NCI-H1417 (cell line): ENCODE measurements at regions not wholly inside any gene's neighbourhood (a gene's known extent, or its start where the extent isn't known, plus 50 kb on each side); places are given as distances from the start of the nearest gene placed in this dataset.

ENCODE experiments used
- DNase-seq, 3 experiments: peaks; one replicate each; lab custom pipeline; 2025; lab: John Stamatoyannopoulos, UW

DNA sequence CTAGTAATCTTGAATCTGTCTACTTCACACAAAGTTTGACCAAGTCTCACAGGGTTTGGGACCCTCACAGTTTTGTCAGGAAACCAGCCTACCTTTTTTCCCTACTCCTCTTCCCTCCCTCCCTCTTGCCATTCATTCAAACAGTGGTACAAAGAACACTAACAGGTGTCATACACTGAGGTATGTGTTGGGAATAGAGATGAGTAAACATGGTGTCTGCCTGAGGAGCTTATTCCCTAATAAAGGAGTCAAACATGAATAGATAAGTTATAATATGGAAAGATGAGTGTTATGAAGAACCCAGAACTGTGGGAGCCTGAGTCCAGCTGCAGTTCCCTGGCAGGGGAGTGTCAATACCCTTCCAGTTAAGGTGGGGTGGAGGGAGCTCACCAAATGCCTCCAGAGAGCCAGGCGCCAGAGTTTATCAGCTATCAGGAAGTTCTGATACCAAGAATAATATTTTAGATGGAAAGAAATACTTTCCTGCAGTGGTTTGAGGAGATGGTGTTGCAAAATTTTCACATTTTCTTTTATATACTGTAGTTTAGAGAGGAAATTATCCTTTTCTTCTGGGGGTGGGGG, 183.4 kb upstream of the NR3C1 start:
- DNase-seq, result no peak

DNA sequence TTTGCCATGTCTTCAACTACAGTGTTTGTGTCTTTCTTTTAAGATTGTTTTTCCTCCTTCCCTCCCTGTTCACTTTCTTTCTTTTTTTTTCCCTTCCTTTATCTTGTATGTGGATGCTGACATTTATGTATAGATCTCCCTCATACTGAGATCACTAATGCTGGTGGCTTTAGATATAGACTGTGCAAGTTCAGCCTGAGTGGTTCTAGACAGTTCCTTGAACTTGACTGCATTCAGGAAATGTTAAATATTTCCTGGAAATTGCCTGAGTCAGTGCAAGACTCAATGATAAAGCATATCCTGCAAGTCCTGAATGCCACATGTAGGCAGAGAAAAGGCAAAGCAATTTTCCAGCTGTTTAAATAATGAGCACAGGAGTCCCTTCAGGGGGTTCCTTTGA, 182.5 kb upstream of the NR3C1 start:
- peak in 1 of 3 experiments; percentile 34 for DNase-seq

DNA sequence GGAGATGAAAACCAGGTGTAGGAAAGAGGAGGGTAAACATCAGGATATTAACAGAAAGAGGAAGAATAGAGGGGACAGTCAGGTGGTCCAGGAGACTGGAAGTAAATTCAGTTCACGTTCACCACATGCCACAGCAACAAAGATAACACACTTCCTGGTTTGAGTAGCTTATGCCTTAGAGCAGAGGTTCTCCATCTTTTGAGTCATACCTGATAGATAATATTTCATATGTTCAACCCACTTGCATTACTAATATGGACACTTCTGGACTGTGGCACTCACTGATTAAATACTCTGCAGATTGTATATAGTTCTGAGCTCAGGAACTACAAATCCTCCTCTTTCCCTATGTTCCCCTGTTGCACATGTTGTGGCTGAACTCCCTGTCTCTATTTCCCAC, 179.9 kb upstream of the NR3C1 start:
- DNase-seq, result no peak

DNA sequence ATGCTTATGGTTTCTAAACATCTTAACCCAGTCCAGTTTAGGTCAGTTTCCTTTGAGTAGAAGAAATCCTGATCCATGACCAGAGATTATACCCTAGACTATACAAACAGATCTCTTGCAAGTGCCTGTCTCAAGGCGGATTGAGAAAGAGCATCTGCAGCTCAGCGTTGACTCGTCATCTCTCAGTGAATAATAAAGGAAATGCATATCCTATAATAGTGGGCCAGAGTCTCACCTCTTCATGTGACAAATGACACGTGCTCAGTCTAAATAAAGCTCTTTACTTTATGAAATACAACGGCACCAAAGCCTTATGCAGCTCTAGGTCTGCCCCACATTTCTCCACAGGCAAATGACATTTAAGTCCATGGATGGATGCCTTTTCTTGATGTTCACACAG, 179.4 kb upstream of the NR3C1 start:
- no peak for DNase-seq

GRCh38 chr5:143582176-143582575, 178.7 kb upstream of the NR3C1 start:
- DNase-seq, result peak in 2 of 3 experiments; percentile 8 to 12

DNA sequence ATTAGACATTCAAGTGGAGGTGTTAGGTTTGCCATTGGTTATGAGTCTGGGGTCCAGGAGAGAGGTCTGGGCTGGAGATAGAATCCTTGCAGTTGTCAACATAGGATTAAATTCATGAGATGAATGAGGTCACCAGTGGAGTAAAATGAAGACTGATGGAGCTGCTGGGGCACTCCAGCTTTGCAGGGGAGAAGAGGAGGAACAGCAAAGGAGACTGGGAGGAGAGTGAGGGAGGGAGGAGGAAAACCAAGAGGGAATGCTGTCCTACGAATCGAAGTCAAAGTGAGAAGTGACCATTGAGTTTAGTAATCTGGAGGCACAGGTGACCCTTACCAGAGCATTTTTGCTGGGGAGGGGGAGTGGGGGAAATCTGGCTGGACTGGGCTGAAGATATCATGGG, 178.2 kb upstream of the NR3C1 start:
- DNase-seq, result no peak

DNA sequence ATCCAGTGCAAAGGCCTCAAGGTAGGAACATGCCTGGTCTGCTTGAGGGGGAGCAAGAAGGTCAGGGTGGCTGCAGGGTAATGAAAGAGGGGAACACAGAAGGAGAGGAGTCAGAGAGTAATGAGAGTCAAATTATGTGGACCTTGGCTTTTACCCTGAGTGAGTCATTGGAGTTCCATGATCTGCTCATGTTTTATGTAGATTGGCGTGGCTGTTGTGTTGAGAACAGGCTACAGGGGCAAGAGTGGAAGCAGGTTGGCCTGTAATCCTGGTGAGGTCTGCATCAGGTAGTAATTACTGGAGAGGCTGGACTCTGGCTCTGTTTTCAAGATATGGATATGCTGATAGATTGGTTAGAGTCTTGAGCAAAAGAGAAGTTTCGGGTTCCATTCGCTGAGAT, 177.7 kb upstream of the NR3C1 start:
- DNase-seq, result no peak

DNA sequence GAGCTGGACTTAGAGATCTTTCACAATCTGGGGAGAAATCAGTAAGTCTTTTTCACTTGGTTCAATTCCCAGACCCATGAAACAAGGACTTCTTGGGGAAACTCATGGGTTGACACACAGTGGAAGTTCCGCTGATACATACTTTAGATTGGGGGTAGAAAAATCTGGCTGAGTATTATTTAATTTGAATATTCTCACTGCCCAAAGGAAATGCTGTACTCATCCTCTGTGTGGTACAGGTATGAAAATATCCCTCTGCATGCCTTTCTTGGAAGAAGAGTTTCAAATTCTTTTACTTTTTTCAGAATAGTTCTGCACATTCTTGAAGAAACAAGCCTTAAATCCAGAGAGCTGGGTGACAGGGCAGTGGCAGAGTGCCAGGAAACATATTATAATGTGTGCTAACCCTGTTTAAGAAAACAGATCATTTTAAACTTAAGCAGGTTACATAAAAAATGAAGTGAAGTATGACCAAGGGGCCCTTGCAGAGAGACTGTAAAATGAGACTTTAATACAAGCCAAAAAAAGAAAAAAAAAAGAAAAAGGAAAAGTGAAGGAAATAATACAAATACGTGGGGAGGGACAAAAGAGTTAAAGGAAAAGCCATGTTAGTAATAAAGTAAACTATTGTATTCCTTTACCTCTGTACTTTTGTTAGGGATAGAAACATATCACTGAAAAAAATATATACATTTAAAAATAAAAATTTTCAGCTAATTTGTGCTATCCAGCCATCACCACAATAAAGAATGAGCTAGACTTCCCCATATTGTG, 173.4 kb upstream of the NR3C1 start:
- DNase-seq, result no peak

GRCh38 chr5:143575286-143575685, 171.8 kb upstream of the NR3C1 start:
- DNase-seq, result no peak

GRCh38 chr5:143574236-143574635, 170.8 kb upstream of the NR3C1 start:
- DNase-seq, result no peak

GRCh38 chr5:143573568-143574170, 170.2 kb upstream of the NR3C1 start:
- no peak for DNase-seq

DNA sequence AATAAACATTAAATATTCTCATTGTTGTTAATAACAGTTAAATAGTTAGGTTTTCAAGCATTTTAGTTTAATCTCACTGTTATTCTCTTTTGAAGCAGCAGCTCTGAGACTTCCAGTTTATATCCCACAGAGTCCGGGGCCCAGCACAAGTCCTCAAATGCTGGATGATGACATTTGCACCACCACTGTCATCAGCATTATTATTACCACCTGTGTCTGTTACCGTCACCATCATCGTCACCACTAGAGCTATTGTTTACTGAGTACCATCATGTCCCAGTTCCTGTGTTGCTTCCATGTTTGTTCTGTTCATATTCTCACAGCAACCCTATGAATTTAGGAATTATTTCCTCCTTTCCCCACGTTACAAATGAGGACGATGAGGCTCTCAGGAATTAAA, 169.2 kb upstream of the NR3C1 start:
- DNase-seq, result no peak

- DNase-seq, result no peak
Observed at GRCh38 chr5:143571642-143572624, 168.4 kb upstream of the NR3C1 start.

DNA sequence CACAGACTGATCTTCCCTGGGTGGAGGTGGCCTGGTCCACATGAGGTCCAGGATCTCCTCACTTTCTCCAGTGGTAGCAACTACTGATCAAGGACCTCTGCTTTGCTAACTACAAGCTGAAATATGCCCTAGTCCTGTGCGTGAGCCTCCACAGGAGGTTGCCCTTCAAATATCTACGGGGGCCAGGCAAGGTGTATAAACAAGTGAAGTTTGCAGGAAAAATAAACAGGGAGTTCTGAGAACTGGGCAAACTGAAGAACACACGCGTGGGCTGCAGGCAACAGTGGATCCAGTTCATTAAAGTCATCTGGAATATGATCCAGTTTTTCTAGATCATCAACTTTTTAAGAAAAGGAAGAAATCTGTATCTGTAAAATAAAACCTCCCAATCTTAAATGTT, 167.5 kb upstream of the NR3C1 start:
- no peak for DNase-seq

GRCh38 chr5:143569722-143570567, 166.5 kb upstream of the NR3C1 start:
- no peak for DNase-seq

- no peak for DNase-seq
Observed at GRCh38 chr5:143569213-143569701, 165.8 kb upstream of the NR3C1 start.

DNA sequence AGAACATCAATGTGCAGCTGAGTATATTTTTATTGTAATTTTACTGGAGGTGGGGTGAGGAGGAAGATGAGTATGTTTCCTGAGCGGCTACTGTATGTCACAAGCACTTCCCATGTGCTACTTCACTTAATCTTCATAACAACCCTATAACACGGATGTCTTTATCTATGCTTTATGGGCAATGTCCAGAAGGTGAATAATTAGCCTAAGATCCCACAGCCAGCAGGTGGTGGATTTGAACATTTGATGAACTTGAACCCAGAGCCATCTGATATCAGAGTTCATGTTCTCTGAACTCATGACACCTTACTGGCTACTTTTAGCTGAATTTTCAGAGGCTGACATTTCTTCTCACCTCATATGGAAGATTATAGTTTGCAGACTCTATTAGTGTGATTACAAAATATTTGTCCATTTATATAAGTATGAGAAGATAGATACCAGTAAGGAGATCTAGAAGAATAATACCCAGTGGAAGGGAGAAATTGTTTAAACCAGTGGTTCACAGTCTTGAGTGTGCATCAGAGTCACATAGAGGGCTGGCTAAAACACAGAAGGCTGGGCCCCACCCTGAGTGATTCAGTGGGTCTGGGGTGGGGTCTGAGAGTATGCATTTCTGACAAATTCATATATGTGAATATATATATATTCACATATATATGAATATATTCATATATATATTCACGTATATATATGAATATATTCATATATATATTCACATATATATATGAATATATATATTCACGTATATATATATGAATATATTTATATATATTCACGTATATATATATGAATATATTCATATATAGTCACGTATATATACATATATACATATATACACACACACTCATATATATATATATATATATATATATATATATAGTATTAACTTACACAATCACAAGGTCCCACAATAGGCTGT, 164.4 kb upstream of the NR3C1 start:
- no peak for DNase-seq

DNA sequence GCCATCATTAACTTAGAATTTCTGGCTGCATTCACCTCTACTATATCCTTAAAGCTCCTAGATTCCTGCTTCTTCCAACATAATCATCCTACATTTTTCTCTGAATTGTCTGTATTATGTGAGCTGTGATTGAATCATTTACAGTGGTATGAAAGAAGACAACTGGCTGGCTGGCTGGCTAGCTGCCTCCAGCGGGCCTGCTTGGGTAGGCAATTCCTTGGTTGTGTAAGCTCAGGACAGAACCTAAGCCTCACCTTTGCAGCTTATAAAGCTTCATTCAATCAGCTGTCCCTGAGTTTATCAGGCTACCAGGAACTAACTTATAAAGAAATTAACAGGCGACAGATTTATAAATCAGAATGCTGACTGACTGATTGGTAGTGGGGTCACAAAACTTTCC, 162.7 kb upstream of the NR3C1 start:
- no peak for DNase-seq

DNA sequence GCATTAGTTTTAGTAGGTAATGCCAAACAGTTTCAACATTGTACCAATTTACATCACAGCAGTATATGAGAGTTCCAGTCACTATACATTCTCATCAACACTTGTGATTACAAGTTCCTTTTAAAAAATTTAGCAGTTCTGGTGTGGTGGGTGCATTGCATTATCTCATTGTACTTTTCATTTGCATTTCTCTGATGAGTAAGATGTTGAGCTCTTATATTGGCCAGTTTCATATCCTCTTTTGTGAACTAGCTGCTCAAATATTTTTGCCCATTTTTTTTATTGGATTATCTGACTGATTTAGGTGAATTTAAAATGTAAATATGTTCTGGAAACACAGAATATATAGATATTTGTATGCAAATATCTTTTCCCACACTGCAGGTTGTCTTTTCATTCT, 160.9 kb upstream of the NR3C1 start:
- DNase-seq, result no peak

DNA sequence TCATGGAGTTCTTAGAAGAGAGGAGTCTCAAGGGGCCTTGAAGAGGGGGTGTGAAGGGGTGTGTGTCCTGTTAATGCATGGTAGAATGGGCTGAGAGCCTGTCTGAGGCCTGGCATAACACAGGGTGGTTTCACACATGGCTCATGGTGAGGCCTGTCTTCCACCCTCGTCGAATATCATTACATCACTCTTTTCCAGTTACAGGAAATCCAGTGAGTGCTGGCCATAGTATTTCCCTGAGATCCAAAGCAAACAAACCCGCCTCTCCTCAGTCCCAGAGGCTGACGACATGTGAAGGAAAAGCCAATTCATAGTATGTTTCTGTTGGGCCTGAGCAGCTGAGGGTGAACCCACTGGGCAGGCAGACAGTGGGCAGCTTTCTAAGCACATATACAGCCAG, 159.4 kb upstream of the NR3C1 start:
- DNase-seq, result peak in 1 of 3 experiments; percentile 12
